GM23338 (cell line): ENCODE measurements at regions not wholly inside any gene's neighbourhood (a gene's known extent, or its start where the extent isn't known, plus 50 kb on each side); places are given as distances from the start of the nearest gene placed in this dataset.

Experiments used
- ATAC-seq: fragments of 200-7000 bp; cut with Tn5 transposase; 3 replicates; pipeline ENCODE4 v1.9.1; 2020
- DNase-seq: peaks from one replicate; pipeline ENCODE4 v3.0.0-alpha.2; 2015; ENCODE audit warnings: low spot score
- H2AFZ ChIP-seq: fragments of 200-600 bp; sonication (generic); 2 replicates; pipeline ENCODE4 v1.8.0; 2016; ENCODE audit warnings: antibody characterized with exemption, mild to moderate bottlenecking, moderate library complexity
- H3F3A ChIP-seq: fragments of 200-600 bp; sonication (generic); replicated peaks from 2 replicates; pipeline ENCODE4 v1.8.0; 2017; ENCODE audit warnings: antibody characterized with exemption, mixed run types, low read depth
- H3K27ac ChIP-seq: fragments of 200-600 bp; sonication (generic); 2 replicates; pipeline ENCODE4 v1.6.1; 2016; ENCODE audit warnings: low read depth
- H3K27me3 ChIP-seq: fragments of 200-600 bp; sonication (generic); 2 replicates; pipeline ENCODE4 v1.8.0; 2016; ENCODE audit warnings: mild to moderate bottlenecking, mixed run types, moderate library complexity; ENCODE audit not compliant: insufficient read depth
- H3K36me3 ChIP-seq: fragments of 200-600 bp; sonication (generic); 2 replicates; pipeline ENCODE4 v1.8.0; 2016; ENCODE audit warnings: mild to moderate bottlenecking; ENCODE audit not compliant: insufficient read depth
- H3K4me1 ChIP-seq: fragments of 200-600 bp; sonication (generic); 2 replicates; pipeline ENCODE4 v1.8.0; 2016; ENCODE audit warnings: mild to moderate bottlenecking, moderate library complexity; ENCODE audit not compliant: insufficient read depth
- H3K4me2 ChIP-seq: fragments of 200-600 bp; sonication (generic); 2 replicates; pipeline ENCODE4 v1.7.1; 2017; ENCODE audit warnings: mixed run types
- H3K4me3 ChIP-seq: fragments of 200-600 bp; sonication (generic); 2 replicates; pipeline ENCODE4 v1.6.1; 2016; ENCODE audit warnings: mixed run types
- H3K79me2 ChIP-seq: fragments of 200-600 bp; sonication (generic); replicated peaks from 2 replicates; pipeline ENCODE4 v1.8.0; 2017; ENCODE audit warnings: mild to moderate bottlenecking; ENCODE audit not compliant: insufficient read depth
- H3K9me2 ChIP-seq: fragments of 200-600 bp; sonication (generic); 2 replicates; pipeline ENCODE4 v1.8.0; 2017; ENCODE audit not compliant: insufficient read depth
- H4K20me1 ChIP-seq: fragments of 200-600 bp; sonication (generic); replicated peaks from 2 replicates; pipeline ENCODE4 v1.8.0; 2017; ENCODE audit warnings: mild to moderate bottlenecking; ENCODE audit not compliant: insufficient read depth
- H3K27ac Mint-ChIP-seq: 2 replicates; pipeline ENCODE4 v1.8.0; 2020; ENCODE audit warnings: inconsistent platforms, mild to moderate bottlenecking, moderate library complexity, mixed read lengths
- H3K27me3 Mint-ChIP-seq: 3 replicates; pipeline ENCODE4 v1.8.0; 2022; ENCODE audit warnings: low read depth, mild to moderate bottlenecking, moderate library complexity, mixed read lengths, inconsistent platforms; ENCODE audit not compliant: insufficient read depth, poor library complexity
- H3K36me3 Mint-ChIP-seq: 3 replicates; pipeline ENCODE4 v1.8.0; 2021; ENCODE audit warnings: low read depth, mild to moderate bottlenecking, inconsistent platforms, moderate library complexity, mixed read lengths
- H3K4me1 Mint-ChIP-seq: 3 replicates; pipeline ENCODE4 v1.8.0; 2020; ENCODE audit warnings: mild to moderate bottlenecking, inconsistent platforms, mixed read lengths
- H3K4me3 Mint-ChIP-seq: 3 replicates; pipeline ENCODE4 v1.8.0; 2021; ENCODE audit warnings: moderate library complexity, mild to moderate bottlenecking, inconsistent platforms, mixed read lengths
- H3K9me3 Mint-ChIP-seq: 3 replicates; pipeline ENCODE4 v1.8.0; 2020; ENCODE audit warnings: moderate library complexity, mild to moderate bottlenecking, inconsistent platforms, mixed read lengths
- CREB1 ChIP-seq: fragments of 250-450 bp; sonication (Bioruptor Pico); IDR thresholded peaks from 2 replicates; pipeline ENCODE4 v1.5.0; 2020; ENCODE audit warnings: low read depth, mild to moderate bottlenecking, moderate library complexity
- CTCF ChIP-seq, 2 experiments: fragments of 200-600 bp in 1 of 2; sonication (generic) in 1 of 2; conservative IDR thresholded peaks; 2 replicates each; pipeline versions ENCODE4 v1.5.1 to v1.6.1; 2016 to 2017; ENCODE audit warnings: antibody characterized with exemption in 2 of 2, low read depth in 2 of 2, mild to moderate bottlenecking in 2 of 2, moderate library complexity in 1 of 2
- ETS1 ChIP-seq: IDR thresholded peaks from 2 replicates; pipeline ENCODE4 v1.6.1; 2016; ENCODE audit warnings: antibody characterized with exemption
- EZH2 ChIP-seq: fragments of 200-600 bp; sonication (generic); IDR thresholded peaks from one replicate; pipeline ENCODE4 v1.8.0; 2017; ENCODE audit warnings: antibody characterized with exemption, mild to moderate bottlenecking, low read depth; ENCODE audit not compliant: unreplicated experiment
- EZH2phosphoT487 ChIP-seq: fragments of 200-600 bp; sonication (generic); IDR thresholded peaks from one replicate; pipeline ENCODE4 v1.8.1; 2018; ENCODE audit warnings: antibody characterized with exemption; ENCODE audit not compliant: unreplicated experiment
- NANOG ChIP-seq: IDR thresholded peaks from 2 replicates; pipeline ENCODE4 v1.6.1; 2016; ENCODE audit warnings: antibody characterized with exemption, borderline replicate concordance
- POLR2AphosphoS5 ChIP-seq: IDR thresholded peaks from 2 replicates; pipeline ENCODE4 v1.6.1; 2016; ENCODE audit warnings: antibody characterized with exemption, low read depth
- REST ChIP-seq: IDR thresholded peaks from one replicate; pipeline ENCODE4 v1.6.1; 2018; ENCODE audit warnings: antibody characterized with exemption; ENCODE audit not compliant: unreplicated experiment
- STAT1 ChIP-seq: IDR thresholded peaks from one replicate; pipeline ENCODE4 v1.6.1; 2016; ENCODE audit warnings: antibody characterized with exemption; ENCODE audit not compliant: unreplicated experiment
- ZNF114 ChIP-seq: fragments of 250-450 bp; sonication (Bioruptor Pico); IDR thresholded peaks from 2 replicates; pipeline ENCODE4 v1.5.0; 2020; ENCODE audit warnings: mild to moderate bottlenecking, moderate library complexity

GRCh38 chr18:14031053-14031452, 101.2 kb downstream of the ZNF519 start:
- Histone ChIP-seq H3K4me1 (peaks cover 10% of the 10 kb centered on the region), H3K27ac (no peak overlapping the region), H3K79me2 (no peaks in the 10 kb centered on the region), H3K27me3 (no peaks in the 10 kb centered on the region), H2AFZ (no peak overlapping the region), H3K4me3 (no peak overlapping the region), H3K9me2 (peaks cover 7% of the 10 kb centered on the region; the same call in 1 of the 2 replicates), H3K4me2 (no peak overlapping the region), H4K20me1 (no peaks in the 10 kb centered on the region), H3K36me3 (no peaks in the 10 kb centered on the region), H3F3A (no peaks in the 10 kb centered on the region)
- H3K4me1 Mint-ChIP-seq = peaks cover 13% of the 10 kb centered on the region
- peaks cover 9% of the 10 kb centered on the region for H3K9me3 Mint-ChIP-seq
- H3K27me3 Mint-ChIP-seq = peaks cover 2% of the 10 kb centered on the region
- H3K36me3 Mint-ChIP-seq = peaks cover 6% of the 10 kb centered on the region; the same call in 2 of the 3 replicates
- no peak overlapping the region for H3K27ac Mint-ChIP-seq
- DNase-seq (no peak), ATAC-seq (no peak)
- TF ChIP-seq ZNF114 (CRISPR knock-in tag) (no peak), REST (no peak), STAT1 (no peak)
- H3K4me3 Mint-ChIP-seq = no peak overlapping the region

GRCh38 chr18:14029512-14029911, 102.7 kb downstream of the ZNF519 start:
- Mint-ChIP-seq H3K36me3 (peaks cover 6% of the 10 kb centered on the region; the same call in 2 of the 3 replicates), H3K27me3 (peaks cover 4% of the 10 kb centered on the region), H3K9me3 (peaks cover 9% of the 10 kb centered on the region), H3K4me1 (peaks cover 29% of the 10 kb centered on the region), H3K4me3 (no peak overlapping the region), H3K27ac (no peak overlapping the region)
- no peaks in the 10 kb centered on the region for H3K27me3 ChIP-seq
- H3K36me3 ChIP-seq = no peaks in the 10 kb centered on the region
- H3K27ac ChIP-seq = no peak overlapping the region
- H3K4me2 ChIP-seq = no peak overlapping the region
- H3K79me2 ChIP-seq = no peaks in the 10 kb centered on the region
- H3K4me1 ChIP-seq = peaks cover 20% of the 10 kb centered on the region
- no peaks in the 10 kb centered on the region for H3F3A ChIP-seq
- no peak for DNase-seq
- no peaks in the 10 kb centered on the region for H4K20me1 ChIP-seq
- no peak for ATAC-seq
- no peak overlapping the region for H3K4me3 ChIP-seq
- no peak overlapping the region for H2AFZ ChIP-seq
- peaks cover 7% of the 10 kb centered on the region; the same call in 1 of the 2 replicates for H3K9me2 ChIP-seq
- no peak for TF ChIP-seq ETS1
- no peak for TF ChIP-seq STAT1
- TF ChIP-seq EZH2 = no peak
- no peak for TF ChIP-seq EZH2phosphoT487
- TF ChIP-seq POLR2AphosphoS5 = no peak
- no peak for TF ChIP-seq CTCF (conservative IDR thresholded peaks at IDR 0.05; ENCODE audit: low read depth in 2 of 2)
- no peak for TF ChIP-seq REST
- TF ChIP-seq CREB1 (CRISPR knock-in tag) = no peak
- no peak for TF ChIP-seq NANOG
